Suprapubic skin (tissue), 4 donors: ENCODE measurements at regions not wholly inside any gene's neighbourhood (a gene's known extent, or its start where the extent isn't known, plus 50 kb on each side); places are given as distances from the start of the nearest gene placed in this dataset.

Experiments
- EP300 ChIP-seq: sonication (generic); formaldehyde crosslinking; IDR thresholded peaks from one replicate; pipeline ENCODE4 v1.6.1; 2017; ENCODE audit warnings: antibody characterized with exemption
- POLR2A ChIP-seq, 2 donors: fragments of 450-650 bp; IDR thresholded peaks; one replicate each; pipeline ENCODE4 v1.6.1; 2017; ENCODE audit warnings: antibody characterized with exemption in 2 of 2, mild to moderate bottlenecking in 2 of 2, moderate library complexity in 2 of 2
- POLR2AphosphoS5 ChIP-seq, 3 donors: sonication (generic); formaldehyde crosslinking; IDR thresholded peaks; one replicate each; pipeline ENCODE4 v1.6.1; 2017; ENCODE audit warnings: antibody characterized with exemption in 3 of 3
- TF ChIP-seq, protein P1 (sequence below), 2 donors: fragments of 200-600 bp in 1 of 2; fragments of 450-650 bp in 1 of 2; sonication (generic) in 1 of 2; IDR thresholded peaks; one replicate each; pipeline ENCODE4 v1.5.1; 2016 to 2019; ENCODE audit warnings: antibody characterized with exemption in 2 of 2, mild to moderate bottlenecking in 1 of 2, moderate library complexity in 1 of 2

DNA sequence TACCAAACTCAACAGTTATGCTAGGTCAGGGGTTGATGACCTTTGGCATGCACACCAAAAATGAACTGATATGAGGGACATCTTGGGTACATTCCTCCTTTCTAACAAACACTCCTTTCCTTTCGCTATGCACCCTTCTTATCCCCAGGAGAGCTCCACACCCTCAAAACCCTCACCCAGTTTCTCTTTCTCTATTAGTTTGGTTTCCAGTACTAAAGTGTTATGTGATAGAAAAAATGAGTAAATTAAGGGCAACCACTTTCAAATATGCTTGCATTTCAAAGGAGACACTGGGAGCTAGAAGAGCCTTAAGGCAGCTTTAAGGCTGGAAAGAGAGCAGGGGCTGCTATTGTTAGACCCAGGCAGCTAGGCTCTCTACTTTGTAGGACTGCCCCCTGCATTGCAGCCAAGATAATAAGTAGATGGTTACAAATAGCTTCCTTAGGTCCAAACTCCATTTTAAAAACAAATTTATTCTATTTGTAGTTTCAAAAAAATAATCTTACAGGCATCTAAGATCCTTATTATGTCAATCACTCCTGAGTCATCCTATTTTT, 244.3 kb downstream of the ZIC1 start:
- no peak for TF ChIP-seq POLR2A (IDR thresholded peaks at IDR 0.05)
- TF ChIP-seq, protein P1, sequence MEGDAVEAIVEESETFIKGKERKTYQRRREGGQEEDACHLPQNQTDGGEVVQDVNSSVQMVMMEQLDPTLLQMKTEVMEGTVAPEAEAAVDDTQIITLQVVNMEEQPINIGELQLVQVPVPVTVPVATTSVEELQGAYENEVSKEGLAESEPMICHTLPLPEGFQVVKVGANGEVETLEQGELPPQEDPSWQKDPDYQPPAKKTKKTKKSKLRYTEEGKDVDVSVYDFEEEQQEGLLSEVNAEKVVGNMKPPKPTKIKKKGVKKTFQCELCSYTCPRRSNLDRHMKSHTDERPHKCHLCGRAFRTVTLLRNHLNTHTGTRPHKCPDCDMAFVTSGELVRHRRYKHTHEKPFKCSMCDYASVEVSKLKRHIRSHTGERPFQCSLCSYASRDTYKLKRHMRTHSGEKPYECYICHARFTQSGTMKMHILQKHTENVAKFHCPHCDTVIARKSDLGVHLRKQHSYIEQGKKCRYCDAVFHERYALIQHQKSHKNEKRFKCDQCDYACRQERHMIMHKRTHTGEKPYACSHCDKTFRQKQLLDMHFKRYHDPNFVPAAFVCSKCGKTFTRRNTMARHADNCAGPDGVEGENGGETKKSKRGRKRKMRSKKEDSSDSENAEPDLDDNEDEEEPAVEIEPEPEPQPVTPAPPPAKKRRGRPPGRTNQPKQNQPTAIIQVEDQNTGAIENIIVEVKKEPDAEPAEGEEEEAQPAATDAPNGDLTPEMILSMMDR (IDR thresholded peaks at IDR 0.05): no peak
- no peak for TF ChIP-seq POLR2AphosphoS5 (IDR thresholded peaks at IDR 0.05)
- no peak for TF ChIP-seq EP300
